ENCODE measurements at regions not wholly inside any gene's neighbourhood (a gene's known extent, or its start where the extent isn't known, plus 50 kb on each side); places are given as distances from the start of the nearest gene placed in this dataset.
A peak's percentile ranks its signal among the peaks of the same experiment; 100 is the strongest.

GRCh38 chr15:36294359-36294758 lies 285.1 kb upstream of the CDIN1 start:
- Histone ChIP-seq H3K36me3 (ENCODE audit: control insufficient read depth in 2 of 2, insufficient read depth in 1 of 2, low read length in 2 of 2) (no peaks in the 10 kb centered on the region), H3K27ac (ENCODE audit: extremely low read depth, low read depth, low read length) (no peak overlapping the region), H3K4me1 (ENCODE audit: control insufficient read depth, insufficient read depth, low read length) (no peaks in the 10 kb centered on the region), H3K4me3 (ENCODE audit: low read depth, low read length) (no peak overlapping the region), H3K9me3 (ENCODE audit: control insufficient read depth, insufficient read depth, low read depth, low read length) (no peaks in the 10 kb centered on the region)
- ChIA-PET CTCF (no interaction called here), POLR2A (no interaction called here)
- TF ChIP-seq ZNF513 (tag by site-specific recombination; IDR thresholded peaks at IDR 0.05) (no peak), ZNF624 (tag by site-specific recombination; IDR thresholded peaks at IDR 0.05) (no peak), ZNF473 (tag by site-specific recombination; IDR thresholded peaks at IDR 0.05) (no peak), ZNF18 (tag by site-specific recombination; IDR thresholded peaks at IDR 0.05) (peak; percentile 42; the same call in 1 of the 2 replicates), KLF7 (tag by site-specific recombination; IDR thresholded peaks at IDR 0.05; ENCODE audit: borderline replicate concordance) (no peak), HOXA7 (CRISPR knock-in tag; IDR thresholded peaks at IDR 0.05; ENCODE audit: borderline replicate concordance) (no peak), FEZF1 (tag by site-specific recombination; IDR thresholded peaks at IDR 0.05) (0 out of 2 replicates have a peak, but pooled peaks have one; percentile 19), PRDM2 (tag by site-specific recombination; IDR thresholded peaks at IDR 0.05; ENCODE audit: borderline replicate concordance) (no peak), ZIC2 (tag by site-specific recombination; IDR thresholded peaks at IDR 0.05) (peak; percentile 96), ZSCAN16 (tag by site-specific recombination; IDR thresholded peaks at IDR 0.05) (0 out of 2 replicates have a peak, but pooled peaks have one; percentile 42), BCL11A (tag by site-specific recombination; IDR thresholded peaks at IDR 0.05; ENCODE audit: low read depth) (no peak), SCRT2 (tag by site-specific recombination; IDR thresholded peaks at IDR 0.05) (no peak), ZNF560 (tag by site-specific recombination; IDR thresholded peaks at IDR 0.05; ENCODE audit: borderline replicate concordance) (no peak), ZBTB6 (tag by site-specific recombination; IDR thresholded peaks at IDR 0.05) (no peak), WT1 (tag by site-specific recombination; IDR thresholded peaks at IDR 0.05) (peak; percentile 97), TCF7L2 (IDR thresholded peaks at IDR 0.05; ENCODE audit: borderline replicate concordance, low read depth, low read length) (no peak), ZNF48 (tag by site-specific recombination; IDR thresholded peaks at IDR 0.05) (no peak), ZNF16 (tag by site-specific recombination; IDR thresholded peaks at IDR 0.05; ENCODE audit: low read depth) (no peak), ZNF146 (tag by site-specific recombination; IDR thresholded peaks at IDR 0.05) (no peak)
- TF ChIP-seq, protein P1, sequence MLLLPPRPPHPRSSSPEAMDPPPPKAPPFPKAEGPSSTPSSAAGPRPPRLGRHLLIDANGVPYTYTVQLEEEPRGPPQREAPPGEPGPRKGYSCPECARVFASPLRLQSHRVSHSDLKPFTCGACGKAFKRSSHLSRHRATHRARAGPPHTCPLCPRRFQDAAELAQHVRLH (tag by site-specific recombination; IDR thresholded peaks at IDR 0.05) = no peak
- TF ChIP-seq, protein P2, sequence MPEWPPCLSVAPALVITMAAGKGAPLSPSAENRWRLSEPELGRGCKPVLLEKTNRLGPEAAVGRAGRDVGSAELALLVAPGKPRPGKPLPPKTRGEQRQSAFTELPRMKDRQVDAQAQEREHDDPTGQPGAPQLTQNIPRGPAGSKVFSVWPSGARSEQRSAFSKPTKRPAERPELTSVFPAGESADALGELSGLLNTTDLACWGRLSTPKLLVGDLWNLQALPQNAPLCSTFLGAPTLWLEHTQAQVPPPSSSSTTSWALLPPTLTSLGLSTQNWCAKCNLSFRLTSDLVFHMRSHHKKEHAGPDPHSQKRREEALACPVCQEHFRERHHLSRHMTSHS (tag by site-specific recombination; IDR thresholded peaks at IDR 0.05) = no peak
- TF ChIP-seq, protein P3, sequence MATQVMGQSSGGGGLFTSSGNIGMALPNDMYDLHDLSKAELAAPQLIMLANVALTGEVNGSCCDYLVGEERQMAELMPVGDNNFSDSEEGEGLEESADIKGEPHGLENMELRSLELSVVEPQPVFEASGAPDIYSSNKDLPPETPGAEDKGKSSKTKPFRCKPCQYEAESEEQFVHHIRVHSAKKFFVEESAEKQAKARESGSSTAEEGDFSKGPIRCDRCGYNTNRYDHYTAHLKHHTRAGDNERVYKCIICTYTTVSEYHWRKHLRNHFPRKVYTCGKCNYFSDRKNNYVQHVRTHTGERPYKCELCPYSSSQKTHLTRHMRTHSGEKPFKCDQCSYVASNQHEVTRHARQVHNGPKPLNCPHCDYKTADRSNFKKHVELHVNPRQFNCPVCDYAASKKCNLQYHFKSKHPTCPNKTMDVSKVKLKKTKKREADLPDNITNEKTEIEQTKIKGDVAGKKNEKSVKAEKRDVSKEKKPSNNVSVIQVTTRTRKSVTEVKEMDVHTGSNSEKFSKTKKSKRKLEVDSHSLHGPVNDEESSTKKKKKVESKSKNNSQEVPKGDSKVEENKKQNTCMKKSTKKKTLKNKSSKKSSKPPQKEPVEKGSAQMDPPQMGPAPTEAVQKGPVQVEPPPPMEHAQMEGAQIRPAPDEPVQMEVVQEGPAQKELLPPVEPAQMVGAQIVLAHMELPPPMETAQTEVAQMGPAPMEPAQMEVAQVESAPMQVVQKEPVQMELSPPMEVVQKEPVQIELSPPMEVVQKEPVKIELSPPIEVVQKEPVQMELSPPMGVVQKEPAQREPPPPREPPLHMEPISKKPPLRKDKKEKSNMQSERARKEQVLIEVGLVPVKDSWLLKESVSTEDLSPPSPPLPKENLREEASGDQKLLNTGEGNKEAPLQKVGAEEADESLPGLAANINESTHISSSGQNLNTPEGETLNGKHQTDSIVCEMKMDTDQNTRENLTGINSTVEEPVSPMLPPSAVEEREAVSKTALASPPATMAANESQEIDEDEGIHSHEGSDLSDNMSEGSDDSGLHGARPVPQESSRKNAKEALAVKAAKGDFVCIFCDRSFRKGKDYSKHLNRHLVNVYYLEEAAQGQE (tag by site-specific recombination; IDR thresholded peaks at IDR 0.05) = no peak

Data from HEK293 (cell line).